Peyer's patch (tissue), 4 donors: ENCODE measurements at regions not wholly inside any gene's neighbourhood (a gene's known extent, or its start where the extent isn't known, plus 50 kb on each side); places are given as distances from the start of the nearest gene placed in this dataset.

Experiments used
- CTCF ChIP-seq, 6 experiments: fragments of 450-650 bp in 4 of 6; fragments of 200-600 bp in 2 of 6; sonication (generic) in 1 of 6; IDR thresholded peaks; one replicate each; pipeline ENCODE4 v1.5.1; 2017 to 2019; ENCODE audit warnings: antibody characterized with exemption in 6 of 6, mild to moderate bottlenecking in 3 of 6, moderate library complexity in 1 of 6
- POLR2A ChIP-seq, 2 donors: fragments of 450-650 bp; IDR thresholded peaks; one replicate each; pipeline ENCODE4 v1.5.1; 2017; ENCODE audit warnings: antibody characterized with exemption in 2 of 2, mild to moderate bottlenecking in 2 of 2, moderate library complexity in 2 of 2

GRCh38 chr5:57402761-57403160, 79.8 kb downstream of the ACTBL2 start:
- no peak for TF ChIP-seq CTCF (IDR thresholded peaks at IDR 0.05)
- no peak for TF ChIP-seq POLR2A (IDR thresholded peaks at IDR 0.05)
